Upper lobe of left lung (tissue), 6 donors: ENCODE measurements at regions not wholly inside any gene's neighbourhood (a gene's known extent, or its start where the extent isn't known, plus 50 kb on each side); places are given as distances from the start of the nearest gene placed in this dataset.
A peak's percentile ranks its signal among the peaks of the same experiment; 100 is the strongest.

ENCODE experiments used
- ATAC-seq, 2 donors: fragments of 200-7000 bp; cut with Tn5 transposase; one replicate each; pipeline ENCODE4 v1.9.1; 2022; ENCODE audit warnings: mild to moderate bottlenecking in 2 of 2, moderate library complexity in 2 of 2; ENCODE audit not compliant: low FRiP score in 2 of 2
- DNase-seq, 2 donors: peaks; one replicate each; pipeline ENCODE4 v3.0.0-alpha.2; 2019 to 2020
- H3K27ac ChIP-seq, 4 donors: fragments of 200-600 bp; sonication (generic); one replicate each; pipeline ENCODE4 v1.5.1; 2016 to 2019
- H3K27me3 ChIP-seq, 4 donors: fragments of 200-600 bp; sonication (generic); one replicate each; pipeline ENCODE4 v1.5.1; 2017 to 2019
- H3K36me3 ChIP-seq, 4 donors: fragments of 200-600 bp; sonication (generic); one replicate each; pipeline ENCODE4 v1.5.1; 2016 to 2019
- H3K4me1 ChIP-seq, 4 donors: fragments of 200-600 bp; sonication (generic); one replicate each; pipeline ENCODE4 v1.5.1; 2018 to 2019
- H3K4me3 ChIP-seq, 4 donors: fragments of 200-600 bp; sonication (generic); one replicate each; pipeline ENCODE4 v1.5.1; 2017 to 2019; ENCODE audit warnings: mild to moderate bottlenecking in 2 of 4, moderate library complexity in 1 of 4
- H3K9me3 ChIP-seq, 4 donors: fragments of 200-600 bp; sonication (generic); one replicate each; pipeline ENCODE4 v1.5.1; 2018 to 2019
- CTCF ChIP-seq, 6 experiments: fragments of 450-650 bp in 4 of 6; fragments of 200-600 bp in 2 of 6; sonication (generic) in 2 of 6; IDR thresholded peaks; one replicate each; pipeline ENCODE4 v1.5.1; 2016 to 2019; ENCODE audit warnings: antibody characterized with exemption in 6 of 6
- EP300 ChIP-seq, 4 donors: sonication (generic); formaldehyde crosslinking; IDR thresholded peaks; one replicate each; pipeline ENCODE4 v1.5.1; 2017; ENCODE audit warnings: antibody characterized with exemption in 4 of 4, control low read depth in 2 of 4
- POLR2A ChIP-seq, 4 donors: fragments of 450-650 bp; IDR thresholded peaks; one replicate each; pipeline ENCODE4 v1.5.1; 2016 to 2017; ENCODE audit warnings: antibody characterized with exemption in 4 of 4, mild to moderate bottlenecking in 2 of 4
- POLR2AphosphoS5 ChIP-seq, 2 donors: sonication (generic); formaldehyde crosslinking; IDR thresholded peaks; one replicate each; pipeline ENCODE4 v1.5.1; 2017; ENCODE audit warnings: antibody characterized with exemption in 2 of 2
- WGBS, 2 donors: methylation state at CpG; one replicate each; pipeline ENCODE4 v1.1.5; 2017 to 2018; 5-methylcytosine and 5-hydroxymethylcytosine counted together
- donor health status: DM: no; HTN: no; CAD: no; lungs with moderate emphysema.
- donor health status: DM: no; HTN: yes; CAD: no; lungs with severe emphysema.

GRCh38 chr7:120114626-120115025, 158.3 kb upstream of the KCND2 start:
- Histone ChIP-seq H3K4me1 (no peaks in the 10 kb centered on the region), H3K27me3 (no peaks in the 10 kb centered on the region), H3K36me3 (no peaks in the 10 kb centered on the region), H3K27ac (no peak overlapping the region), H3K9me3 (peaks cover 0 to 14% (median 3%) of the 10 kb centered on the region in 4 donors), H3K4me3 (no peak overlapping the region)
- ATAC-seq: no peak
- DNase-seq: no peak
- 83 to 84% methylated on average over 5 of the region's 5 CpGs for WGBS, 2 donors
- TF ChIP-seq CTCF (IDR thresholded peaks at IDR 0.05) (no peak), EP300 (IDR thresholded peaks at IDR 0.05) (no peak), POLR2A (IDR thresholded peaks at IDR 0.05) (no peak), POLR2AphosphoS5 (IDR thresholded peaks at IDR 0.05) (no peak)

DNA sequence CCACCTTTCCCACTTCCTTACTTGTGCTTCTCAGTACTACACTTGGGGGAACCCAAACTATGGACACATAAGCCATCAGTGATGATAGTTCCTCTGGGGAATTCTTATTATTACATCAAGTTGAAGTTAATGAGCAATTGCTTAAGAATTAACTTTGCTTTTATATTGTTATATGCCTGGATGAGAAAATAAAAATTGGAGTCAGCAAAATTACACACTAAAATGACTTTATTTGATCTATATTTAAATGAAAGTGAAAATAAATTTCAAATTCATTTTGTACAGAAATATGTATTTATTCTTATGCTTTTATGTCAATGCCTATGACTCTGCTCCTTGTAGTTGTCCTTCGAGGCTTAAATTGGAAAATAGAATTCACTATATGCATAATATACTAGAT, 149.4 kb upstream of the KCND2 start:
- ATAC-seq: no peak
- 76 to 84% methylated on average over 1 of the region's 1 CpG for WGBS, 2 donors

DNA sequence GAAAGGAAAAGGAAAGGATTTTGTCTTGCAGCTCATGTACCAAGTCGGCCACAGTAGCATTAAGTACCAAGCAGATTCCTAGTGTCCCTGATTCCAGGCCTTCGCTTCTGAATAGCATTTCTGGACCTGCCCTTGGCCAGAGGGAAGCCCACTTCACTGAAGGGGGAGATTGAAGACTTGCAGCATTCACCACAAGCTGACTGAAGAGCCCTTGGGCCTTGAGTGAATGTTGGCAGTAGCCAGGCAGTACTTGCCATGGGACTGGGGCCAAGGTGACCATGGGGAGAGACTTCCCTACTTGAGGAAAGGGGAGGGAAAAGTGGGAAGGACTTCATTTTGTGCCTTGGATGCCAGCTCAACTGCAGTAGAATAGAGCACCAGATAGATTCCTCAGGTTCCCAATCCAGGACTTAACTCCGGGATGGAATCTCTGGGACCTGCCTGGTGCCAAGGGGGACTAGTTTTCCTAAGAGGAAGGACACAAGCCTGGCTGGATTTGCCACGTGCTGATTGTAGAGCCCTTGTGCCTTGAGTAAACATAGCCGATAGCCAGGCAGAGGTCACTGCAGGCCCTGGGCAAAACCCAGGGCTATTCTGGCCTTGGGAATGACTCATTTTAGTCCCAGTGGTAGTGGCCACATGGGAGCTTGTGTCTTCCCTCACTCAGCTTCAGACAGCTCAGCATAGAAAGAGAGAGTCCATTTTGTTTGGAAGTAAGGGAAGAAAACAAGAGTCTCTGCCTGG, 141.7 kb upstream of the KCND2 start:
- DNase-seq (peak in 1 of 2 donors; percentile 69), ATAC-seq (peak in 1 of 2 donors; percentile 72)
- no peaks in the 10 kb centered on the region for H3K9me3 ChIP-seq
- no peaks in the 10 kb centered on the region for H3K4me1 ChIP-seq
- TF ChIP-seq POLR2AphosphoS5 (IDR thresholded peaks at IDR 0.05): peak in 1 of 2 donors; percentile 45
- TF ChIP-seq POLR2A (IDR thresholded peaks at IDR 0.05): no peak
- TF ChIP-seq CTCF (IDR thresholded peaks at IDR 0.05): no peak
- TF ChIP-seq EP300 (IDR thresholded peaks at IDR 0.05): no peak
- no peak overlapping the region for H3K4me3 ChIP-seq
- no peaks in the 10 kb centered on the region for H3K36me3 ChIP-seq
- WGBS, 2 donors: 42 to 61% methylated on average over 4 to 5 of the region's 5 CpGs
- no peak overlapping the region for H3K27ac ChIP-seq
- H3K27me3 ChIP-seq: no peaks in the 10 kb centered on the region

More for the DNA sequence above, 149.4 kb upstream of the KCND2 start:
- no peak for DNase-seq
- Histone ChIP-seq H3K4me1 (no peaks in the 10 kb centered on the region), H3K9me3 (no peaks in the 10 kb centered on the region), H3K27me3 (no peaks in the 10 kb centered on the region), H3K36me3 (no peaks in the 10 kb centered on the region), H3K27ac (no peak overlapping the region), H3K4me3 (no peak overlapping the region)
- no peak for TF ChIP-seq POLR2AphosphoS5 (IDR thresholded peaks at IDR 0.05)

DNA sequence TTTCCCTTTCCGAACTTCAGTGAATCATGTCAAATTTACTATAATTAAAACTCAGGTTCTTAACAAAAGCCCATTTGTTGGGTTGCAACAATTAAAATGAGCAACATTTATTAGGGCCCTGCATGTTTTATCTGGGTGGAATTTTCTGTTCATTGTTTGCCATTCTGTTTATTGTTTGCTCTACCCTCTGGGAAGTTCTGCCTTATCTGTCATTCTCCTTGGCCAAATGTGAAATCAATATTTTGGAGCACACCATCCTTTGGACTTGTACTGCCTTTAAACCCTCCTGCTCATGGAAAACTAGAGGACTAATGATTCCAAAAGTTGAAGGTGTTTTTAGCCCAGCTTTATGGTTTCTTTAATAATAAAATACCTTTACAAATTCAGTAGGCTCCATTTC, 134.5 kb upstream of the KCND2 start:
- no peak overlapping the region for H3K27ac ChIP-seq
- no peaks in the 10 kb centered on the region for H3K9me3 ChIP-seq
- no peaks in the 10 kb centered on the region for H3K27me3 ChIP-seq
- H3K4me1 ChIP-seq: no peaks in the 10 kb centered on the region
- no peak overlapping the region for H3K4me3 ChIP-seq
- no peak for ATAC-seq
- no peak for TF ChIP-seq EP300 (IDR thresholded peaks at IDR 0.05)
- no peak for TF ChIP-seq POLR2A (IDR thresholded peaks at IDR 0.05)
- no peak for TF ChIP-seq CTCF (IDR thresholded peaks at IDR 0.05)
- TF ChIP-seq POLR2AphosphoS5 (IDR thresholded peaks at IDR 0.05): no peak
- 83 to 89% methylated on average over 1 of the region's 1 CpG for WGBS, 2 donors
- no peak for DNase-seq
- no peaks in the 10 kb centered on the region for H3K36me3 ChIP-seq

DNA sequence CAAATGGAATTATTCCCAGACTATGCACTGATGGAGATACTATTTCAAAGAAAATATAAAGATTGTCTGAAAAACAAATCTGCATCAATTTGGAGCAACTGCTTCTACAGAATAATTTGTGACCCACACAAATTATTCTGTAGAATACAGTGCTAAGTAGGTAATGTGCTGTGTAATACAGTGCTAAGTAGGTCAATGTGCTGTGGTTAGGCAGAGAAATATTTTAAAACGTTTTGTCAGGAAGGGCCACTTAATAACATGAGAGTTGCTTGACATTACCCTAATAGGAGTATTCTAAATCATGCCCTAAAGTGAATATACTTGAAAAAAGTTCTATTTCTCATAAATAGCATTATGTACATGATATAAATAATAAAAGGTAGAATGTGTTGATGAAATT, 116.5 kb upstream of the KCND2 start:
- no peak overlapping the region for H3K27ac ChIP-seq
- no peak overlapping the region for H3K4me3 ChIP-seq
- H3K36me3 ChIP-seq: no peaks in the 10 kb centered on the region
- TF ChIP-seq POLR2AphosphoS5 (IDR thresholded peaks at IDR 0.05) (no peak), CTCF (IDR thresholded peaks at IDR 0.05) (no peak), EP300 (IDR thresholded peaks at IDR 0.05) (no peak), POLR2A (IDR thresholded peaks at IDR 0.05) (no peak)
- no peaks in the 10 kb centered on the region for H3K27me3 ChIP-seq
- no peaks in the 10 kb centered on the region for H3K9me3 ChIP-seq
- no peak for DNase-seq
- H3K4me1 ChIP-seq: no peaks in the 10 kb centered on the region
- WGBS, 2 donors: 3 to 4% methylated on average over 1 of the region's 1 CpG
- no peak for ATAC-seq
